NCI-H510A treated with DMSO at 0.1 percent for 48 hours (cell line): ENCODE measurements at regions not wholly inside any gene's neighbourhood (a gene's known extent, or its start where the extent isn't known, plus 50 kb on each side); places are given as distances from the start of the nearest gene placed in this dataset.
"Not testable (repeated sequence)": the region's sequence is repeated elsewhere in the genome, so short reads cannot be mapped to it uniquely, and the experiment has no call there.

Experiments used
- DNase-seq: peaks from one replicate; lab custom pipeline; 2025; lab: John Stamatoyannopoulos, UW

- no peak for DNase-seq
These were observed 192.7 kb upstream of the ADAMTSL1 start for GRCh38 chr9:18281291-18281690.

GRCh38 chr9:18294229-18294628 is 179.7 kb upstream of the ADAMTSL1 start:
- no peak for DNase-seq

- DNase-seq = no peak
These were observed 177.3 kb upstream of the ADAMTSL1 start for GRCh38 chr9:18296702-18297055.

GRCh38 chr9:18297056-18297841 is 176.7 kb upstream of the ADAMTSL1 start:
- no peak for DNase-seq

GRCh38 chr9:18299449-18299848 is 174.5 kb upstream of the ADAMTSL1 start:
- DNase-seq = no peak

- DNase-seq = not testable (repeated sequence)
These were observed 168.7 kb upstream of the ADAMTSL1 start for GRCh38 chr9:18305167-18305806.

- no peak for DNase-seq
These were observed 159.6 kb upstream of the ADAMTSL1 start for GRCh38 chr9:18314316-18314715.

- no peak for DNase-seq
These were observed 156.1 kb upstream of the ADAMTSL1 start for GRCh38 chr9:18317896-18318295.

GRCh38 chr9:18319918-18320445 is 154.0 kb upstream of the ADAMTSL1 start:
- no peak for DNase-seq

GRCh38 chr9:18324928-18325745 is 148.8 kb upstream of the ADAMTSL1 start:
- no peak for DNase-seq

GRCh38 chr9:18325746-18326011 is 148.3 kb upstream of the ADAMTSL1 start:
- not testable (repeated sequence) for DNase-seq

- DNase-seq = no peak
These were observed 146.8 kb upstream of the ADAMTSL1 start for GRCh38 chr9:18327121-18327520.

- no peak for DNase-seq
These were observed 143.3 kb upstream of the ADAMTSL1 start for GRCh38 chr9:18330401-18331309.

GRCh38 chr9:18331310-18331684 is 142.7 kb upstream of the ADAMTSL1 start:
- DNase-seq = no peak

- DNase-seq = no peak
These were observed 142.1 kb upstream of the ADAMTSL1 start for GRCh38 chr9:18331808-18332209.

GRCh38 chr9:18333157-18333556 is 140.8 kb upstream of the ADAMTSL1 start:
- no peak for DNase-seq

- DNase-seq = no peak
These were observed 138.1 kb upstream of the ADAMTSL1 start for GRCh38 chr9:18335825-18336224.

- no peak for DNase-seq
These were observed 135.9 kb upstream of the ADAMTSL1 start for GRCh38 chr9:18338042-18338441.

GRCh38 chr9:18343784-18344183 is 130.2 kb upstream of the ADAMTSL1 start:
- DNase-seq = no peak

GRCh38 chr9:18346745-18347144 is 127.2 kb upstream of the ADAMTSL1 start:
- DNase-seq = no peak

GRCh38 chr9:18347386-18348082 is 126.4 kb upstream of the ADAMTSL1 start:
- no peak for DNase-seq
